ENCODE measurements at regions not wholly inside any gene's neighbourhood (a gene's known extent, or its start where the extent isn't known, plus 50 kb on each side); places are given as distances from the start of the nearest gene placed in this dataset.

DNA sequence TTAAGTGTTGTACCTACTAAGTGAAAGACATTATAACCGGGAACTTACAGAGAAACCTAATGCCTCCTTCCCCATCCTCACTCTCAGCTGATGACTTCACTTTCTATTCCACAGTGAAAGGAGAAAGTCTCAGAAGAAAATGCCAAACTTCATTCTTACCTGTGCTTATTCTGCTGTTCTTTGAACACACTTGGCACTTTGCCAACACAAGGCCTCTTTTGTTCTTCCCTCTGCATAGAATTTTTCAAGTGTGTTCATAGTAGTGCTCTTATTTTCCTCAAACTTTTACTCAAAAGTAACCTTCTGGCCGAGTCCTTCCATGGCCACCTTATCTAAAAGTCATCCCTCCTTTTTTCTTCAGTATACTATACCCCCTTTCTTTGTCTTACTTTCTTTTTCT, 59.4 kb upstream of the ETV1 start:
- TF ChIP-seq, protein P1, sequence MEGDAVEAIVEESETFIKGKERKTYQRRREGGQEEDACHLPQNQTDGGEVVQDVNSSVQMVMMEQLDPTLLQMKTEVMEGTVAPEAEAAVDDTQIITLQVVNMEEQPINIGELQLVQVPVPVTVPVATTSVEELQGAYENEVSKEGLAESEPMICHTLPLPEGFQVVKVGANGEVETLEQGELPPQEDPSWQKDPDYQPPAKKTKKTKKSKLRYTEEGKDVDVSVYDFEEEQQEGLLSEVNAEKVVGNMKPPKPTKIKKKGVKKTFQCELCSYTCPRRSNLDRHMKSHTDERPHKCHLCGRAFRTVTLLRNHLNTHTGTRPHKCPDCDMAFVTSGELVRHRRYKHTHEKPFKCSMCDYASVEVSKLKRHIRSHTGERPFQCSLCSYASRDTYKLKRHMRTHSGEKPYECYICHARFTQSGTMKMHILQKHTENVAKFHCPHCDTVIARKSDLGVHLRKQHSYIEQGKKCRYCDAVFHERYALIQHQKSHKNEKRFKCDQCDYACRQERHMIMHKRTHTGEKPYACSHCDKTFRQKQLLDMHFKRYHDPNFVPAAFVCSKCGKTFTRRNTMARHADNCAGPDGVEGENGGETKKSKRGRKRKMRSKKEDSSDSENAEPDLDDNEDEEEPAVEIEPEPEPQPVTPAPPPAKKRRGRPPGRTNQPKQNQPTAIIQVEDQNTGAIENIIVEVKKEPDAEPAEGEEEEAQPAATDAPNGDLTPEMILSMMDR (IDR thresholded peaks at IDR 0.05): no peak
- TF ChIP-seq, protein P2, sequence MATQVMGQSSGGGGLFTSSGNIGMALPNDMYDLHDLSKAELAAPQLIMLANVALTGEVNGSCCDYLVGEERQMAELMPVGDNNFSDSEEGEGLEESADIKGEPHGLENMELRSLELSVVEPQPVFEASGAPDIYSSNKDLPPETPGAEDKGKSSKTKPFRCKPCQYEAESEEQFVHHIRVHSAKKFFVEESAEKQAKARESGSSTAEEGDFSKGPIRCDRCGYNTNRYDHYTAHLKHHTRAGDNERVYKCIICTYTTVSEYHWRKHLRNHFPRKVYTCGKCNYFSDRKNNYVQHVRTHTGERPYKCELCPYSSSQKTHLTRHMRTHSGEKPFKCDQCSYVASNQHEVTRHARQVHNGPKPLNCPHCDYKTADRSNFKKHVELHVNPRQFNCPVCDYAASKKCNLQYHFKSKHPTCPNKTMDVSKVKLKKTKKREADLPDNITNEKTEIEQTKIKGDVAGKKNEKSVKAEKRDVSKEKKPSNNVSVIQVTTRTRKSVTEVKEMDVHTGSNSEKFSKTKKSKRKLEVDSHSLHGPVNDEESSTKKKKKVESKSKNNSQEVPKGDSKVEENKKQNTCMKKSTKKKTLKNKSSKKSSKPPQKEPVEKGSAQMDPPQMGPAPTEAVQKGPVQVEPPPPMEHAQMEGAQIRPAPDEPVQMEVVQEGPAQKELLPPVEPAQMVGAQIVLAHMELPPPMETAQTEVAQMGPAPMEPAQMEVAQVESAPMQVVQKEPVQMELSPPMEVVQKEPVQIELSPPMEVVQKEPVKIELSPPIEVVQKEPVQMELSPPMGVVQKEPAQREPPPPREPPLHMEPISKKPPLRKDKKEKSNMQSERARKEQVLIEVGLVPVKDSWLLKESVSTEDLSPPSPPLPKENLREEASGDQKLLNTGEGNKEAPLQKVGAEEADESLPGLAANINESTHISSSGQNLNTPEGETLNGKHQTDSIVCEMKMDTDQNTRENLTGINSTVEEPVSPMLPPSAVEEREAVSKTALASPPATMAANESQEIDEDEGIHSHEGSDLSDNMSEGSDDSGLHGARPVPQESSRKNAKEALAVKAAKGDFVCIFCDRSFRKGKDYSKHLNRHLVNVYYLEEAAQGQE (IDR thresholded peaks at IDR 0.05; ENCODE audit: insufficient read depth in 1 of 2, low read depth in 2 of 2, low read length in 1 of 2): no peak
- TF ChIP-seq POLR2AphosphoS5 (IDR thresholded peaks at IDR 0.05; ENCODE audit: low read depth, low read length): no peak
- no peak for TF ChIP-seq TCF7L2 (IDR thresholded peaks at IDR 0.05; ENCODE audit: low read depth, low read length)
- no peak for TF ChIP-seq SIN3A (IDR thresholded peaks at IDR 0.05; ENCODE audit: borderline replicate concordance, insufficient read depth, low read depth, low read length)
